ENCODE measurements at regions not wholly inside any gene's neighbourhood (a gene's known extent, or its start where the extent isn't known, plus 50 kb on each side); places are given as distances from the start of the nearest gene placed in this dataset.

- H4K20me1 ChIP-seq (ENCODE audit: insufficient read depth, low read length): no peaks in the 10 kb centered on the region
These were observed 277.7 kb upstream of the TSHZ3 start for GRCh38 chr19:31626941-31627340.

GRCh38 chr19:31627620-31628365 lies 278.6 kb upstream of the TSHZ3 start:
- TF ChIP-seq EZH2phosphoT487 (IDR thresholded peaks at IDR 0.05; ENCODE audit: borderline replicate concordance, low read depth, low read length) (no peak), CTCF (conservative IDR thresholded peaks at IDR 0.05; ENCODE audit: low read length) (no peak)
- Histone ChIP-seq H3K4me1 (ENCODE audit: insufficient read depth, low read length, poor library complexity, severe bottlenecking) (no peaks in the 10 kb centered on the region), H3K79me2 (ENCODE audit: insufficient read depth, low read depth, low read length) (no peaks in the 10 kb centered on the region), H2AFZ (ENCODE audit: low read length) (no peak overlapping the region), H3K27ac (ENCODE audit: low read depth, low read length, poor library complexity, severe bottlenecking) (no peak overlapping the region), H3K36me3 (ENCODE audit: insufficient read depth, low read length) (no peaks in the 10 kb centered on the region), H3K9me3 (ENCODE audit: low read length) (no peaks in the 10 kb centered on the region), H3K4me3 (ENCODE audit: low read depth, low read length, poor library complexity, severe bottlenecking) (no peak overlapping the region), H4K20me1 (ENCODE audit: insufficient read depth, low read length) (no peaks in the 10 kb centered on the region), H3K9me2 (ENCODE audit: insufficient read depth, low read length) (no peaks in the 10 kb centered on the region), H3K4me2 (ENCODE audit: low read length) (no peak overlapping the region)
- no TSS peak for BruUV-seq (replicated peaks)
- ChIA-PET POLR2A (interaction anchor here (0.5 kb wide), 1 partner anchor 356 kb away, joined by 4 read pairs; no protein-coding TSS in a partner anchor), CTCF (ENCODE audit: unreplicated experiment) (no interaction called here)
- DNase-seq (ENCODE audit: low spot score): no peak
- intact Hi-C loops (cut with micrococcal nuclease; ENCODE audit: unreplicated experiment): no loop called here

More at GRCh38 chr19:31626941-31627340, 277.7 kb upstream of the TSHZ3 start:
- H3K36me3 ChIP-seq (ENCODE audit: insufficient read depth, low read length): no peaks in the 10 kb centered on the region
- no TSS peak for BruUV-seq (replicated peaks)
- H3K4me2 ChIP-seq (ENCODE audit: low read length): no peak overlapping the region
- H3K9me2 ChIP-seq (ENCODE audit: insufficient read depth, low read length): no peaks in the 10 kb centered on the region
- H3K4me3 ChIP-seq (ENCODE audit: low read depth, low read length, poor library complexity, severe bottlenecking): no peak overlapping the region
- TF ChIP-seq CTCF (conservative IDR thresholded peaks at IDR 0.05; ENCODE audit: low read length) (no peak), EZH2phosphoT487 (IDR thresholded peaks at IDR 0.05; ENCODE audit: borderline replicate concordance, low read depth, low read length) (no peak)
- ChIA-PET POLR2A (no interaction called here), CTCF (ENCODE audit: unreplicated experiment) (no interaction called here)
- H3K79me2 ChIP-seq (ENCODE audit: insufficient read depth, low read depth, low read length): no peaks in the 10 kb centered on the region
- no peak overlapping the region for H2AFZ ChIP-seq (ENCODE audit: low read length)
- DNase-seq (ENCODE audit: low spot score): no peak
- H3K4me1 ChIP-seq (ENCODE audit: insufficient read depth, low read length, poor library complexity, severe bottlenecking): no peaks in the 10 kb centered on the region
- intact Hi-C loops (cut with micrococcal nuclease; ENCODE audit: unreplicated experiment): no loop called here
- H3K27ac ChIP-seq (ENCODE audit: low read depth, low read length, poor library complexity, severe bottlenecking): no peak overlapping the region
- H3K9me3 ChIP-seq (ENCODE audit: low read length): no peaks in the 10 kb centered on the region

GRCh38 chr19:31629579-31630363 lies 280.5 kb upstream of the TSHZ3 start:
- Histone ChIP-seq H3K9me3 (ENCODE audit: low read length) (no peaks in the 10 kb centered on the region), H3K27ac (ENCODE audit: low read depth, low read length, poor library complexity, severe bottlenecking) (no peak overlapping the region), H2AFZ (ENCODE audit: low read length) (no peak overlapping the region), H3K79me2 (ENCODE audit: insufficient read depth, low read depth, low read length) (no peaks in the 10 kb centered on the region), H3K9me2 (ENCODE audit: insufficient read depth, low read length) (no peaks in the 10 kb centered on the region), H3K36me3 (ENCODE audit: insufficient read depth, low read length) (no peaks in the 10 kb centered on the region), H3K4me3 (ENCODE audit: low read depth, low read length, poor library complexity, severe bottlenecking) (no peak overlapping the region), H3K4me2 (ENCODE audit: low read length) (no peak overlapping the region), H4K20me1 (ENCODE audit: insufficient read depth, low read length) (no peaks in the 10 kb centered on the region), H3K4me1 (ENCODE audit: insufficient read depth, low read length, poor library complexity, severe bottlenecking) (no peaks in the 10 kb centered on the region)
- BruUV-seq (replicated peaks): no TSS peak
- ChIA-PET CTCF (ENCODE audit: unreplicated experiment) (no interaction called here), POLR2A (no interaction called here)
- intact Hi-C loops (cut with micrococcal nuclease; ENCODE audit: unreplicated experiment): no loop called here
- DNase-seq (ENCODE audit: low spot score): no peak
- TF ChIP-seq CTCF (conservative IDR thresholded peaks at IDR 0.05; ENCODE audit: low read length) (no peak), EZH2phosphoT487 (IDR thresholded peaks at IDR 0.05; ENCODE audit: borderline replicate concordance, low read depth, low read length) (no peak)
